GM19328 (cell line): ENCODE measurements at regions not wholly inside any gene's neighbourhood (a gene's known extent, or its start where the extent isn't known, plus 50 kb on each side); places are given as distances from the start of the nearest gene placed in this dataset.

Source experiments
- ATAC-seq: cut with Tn5 transposase; IDR thresholded peaks from one replicate; pipeline ENCODE4 v1.9.1; 2021; ENCODE audit warnings: mild to moderate bottlenecking, moderate library complexity; ENCODE audit not compliant: unreplicated experiment

GRCh38 chr3:193897731-193898180, 238.2 kb upstream of the HES1 start:
- no peak for ATAC-seq

- ATAC-seq: no peak
Measured at GRCh38 chr3:193899001-193899400, 236.9 kb upstream of the HES1 start.

GRCh38 chr3:193901007-193901406, 234.9 kb upstream of the HES1 start:
- ATAC-seq: no peak

DNA sequence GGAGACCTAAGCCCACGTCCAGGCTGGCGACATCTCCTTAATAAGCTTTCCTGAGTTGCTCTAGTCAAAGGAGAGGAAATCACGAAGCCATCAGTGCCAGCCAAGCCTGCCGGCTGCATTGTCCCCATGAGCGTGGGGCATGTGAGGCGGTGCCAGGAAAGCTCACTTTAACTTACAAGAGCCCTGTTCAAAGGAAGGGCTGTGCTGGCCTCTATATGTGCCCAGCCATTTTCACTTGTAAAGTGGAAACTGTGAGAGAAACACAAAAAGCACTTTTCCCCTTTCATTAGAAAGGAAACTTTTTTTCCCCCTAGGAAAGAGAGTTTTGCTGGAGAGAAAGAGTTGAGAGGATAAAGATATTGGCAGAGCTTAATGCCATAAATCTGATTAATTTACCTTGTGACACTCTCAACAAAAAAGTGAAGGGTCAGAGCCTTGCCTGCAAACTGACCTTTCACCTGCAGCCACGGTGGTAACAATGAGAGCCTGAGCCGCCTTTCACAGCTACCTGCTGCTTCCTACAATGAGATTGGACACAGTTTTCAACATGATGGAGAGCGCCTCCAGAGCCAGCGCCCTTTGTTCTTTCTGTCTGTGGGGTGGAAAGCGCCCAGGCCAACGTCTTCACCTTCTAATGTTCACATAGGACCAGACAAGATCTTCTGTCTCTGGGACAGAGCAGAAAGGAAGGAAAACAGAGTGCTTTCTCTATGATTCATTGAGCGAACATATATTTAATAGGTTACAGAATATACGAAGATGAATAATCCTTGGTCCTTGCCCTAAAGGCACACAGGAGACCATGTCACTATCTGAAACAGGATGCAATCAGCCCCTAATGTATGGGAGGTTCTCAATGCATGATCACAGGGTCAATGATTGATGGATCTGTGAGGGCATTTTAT, 233.1 kb upstream of the HES1 start:
- ATAC-seq: no peak

DNA sequence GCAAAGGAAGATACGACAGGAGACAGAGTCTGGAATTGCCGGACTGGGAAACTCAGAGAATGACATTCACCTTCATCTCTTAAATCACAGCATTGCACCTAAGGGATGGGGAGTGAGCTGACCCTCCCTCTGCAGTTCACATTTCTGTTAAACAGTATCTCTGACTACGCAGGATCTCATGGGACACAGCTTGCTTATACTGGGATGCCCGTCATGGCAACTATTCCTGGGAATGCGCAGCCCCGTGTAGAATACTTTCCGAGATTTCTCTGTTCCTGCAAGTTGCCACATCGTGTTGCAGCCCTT, 232.5 kb upstream of the HES1 start:
- no peak for ATAC-seq

GRCh38 chr3:193903966-193904365, 232.0 kb upstream of the HES1 start:
- no peak for ATAC-seq

DNA sequence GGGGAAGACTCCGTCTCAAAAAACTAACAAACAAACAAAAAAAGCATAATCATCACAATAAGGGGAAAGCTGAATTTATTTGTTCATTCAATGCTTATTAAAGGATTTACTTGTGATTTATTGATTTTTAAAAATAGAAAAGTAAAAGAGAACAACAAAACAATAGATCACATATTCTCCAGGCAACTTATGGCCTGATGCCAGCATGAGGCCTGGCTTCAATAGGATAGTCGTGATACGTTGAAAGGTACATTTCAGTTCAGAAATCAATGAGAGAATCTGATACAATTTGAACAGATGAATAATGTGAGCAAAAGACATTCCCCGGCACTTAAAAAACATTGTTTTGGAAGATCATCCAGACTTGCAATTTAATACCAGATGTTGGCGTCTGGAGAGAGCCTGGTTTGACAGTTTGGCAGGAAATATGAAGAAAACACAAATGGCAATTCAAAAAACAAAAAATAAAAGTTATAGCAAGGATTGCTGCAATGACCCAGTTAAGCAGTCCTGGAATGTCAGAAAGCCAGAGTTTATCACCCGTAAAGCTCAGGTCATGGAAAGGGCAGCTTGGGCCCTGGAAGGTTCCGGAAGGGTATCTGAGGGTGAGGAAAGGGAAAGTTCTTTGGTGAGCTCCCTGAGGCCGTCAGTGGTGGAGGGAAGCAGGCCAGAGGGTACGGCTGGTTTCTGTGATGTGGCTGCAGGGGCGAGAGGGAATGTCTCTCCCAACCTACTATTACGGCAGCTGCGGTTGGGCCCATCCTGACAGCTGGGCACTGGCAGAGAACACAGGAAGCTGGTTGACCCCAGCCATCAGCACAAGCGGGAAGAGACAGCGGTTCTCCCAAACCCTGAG, 230.2 kb upstream of the HES1 start:
- no peak for ATAC-seq

DNA sequence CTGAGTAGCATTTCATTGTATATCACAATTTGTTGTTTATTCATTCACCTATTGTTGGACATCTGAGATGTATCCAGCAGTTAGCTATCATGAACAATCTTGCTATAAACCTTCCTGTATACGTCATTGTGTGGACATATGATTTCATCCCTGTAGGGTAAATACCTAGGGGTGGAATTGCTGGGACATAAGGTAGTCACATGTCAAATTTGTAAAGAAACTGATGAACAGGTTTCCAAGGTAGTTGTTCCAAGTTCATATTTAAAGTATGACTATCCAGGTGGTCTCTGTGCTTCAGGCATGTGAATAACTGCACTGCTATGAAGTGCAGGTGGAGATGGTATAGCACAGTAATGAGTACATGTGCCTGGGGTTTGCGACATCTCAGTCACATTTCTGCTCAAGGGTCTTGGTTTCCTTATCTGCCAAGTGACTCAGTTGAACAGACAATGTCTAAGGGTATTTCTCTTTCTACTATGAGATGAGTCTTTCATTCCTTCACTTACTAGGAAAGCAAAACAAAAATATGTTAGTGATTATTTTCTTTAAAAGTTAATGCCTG, 229.0 kb upstream of the HES1 start:
- no peak for ATAC-seq

GRCh38 chr3:193908181-193908744, 227.7 kb upstream of the HES1 start:
- ATAC-seq: no peak

DNA sequence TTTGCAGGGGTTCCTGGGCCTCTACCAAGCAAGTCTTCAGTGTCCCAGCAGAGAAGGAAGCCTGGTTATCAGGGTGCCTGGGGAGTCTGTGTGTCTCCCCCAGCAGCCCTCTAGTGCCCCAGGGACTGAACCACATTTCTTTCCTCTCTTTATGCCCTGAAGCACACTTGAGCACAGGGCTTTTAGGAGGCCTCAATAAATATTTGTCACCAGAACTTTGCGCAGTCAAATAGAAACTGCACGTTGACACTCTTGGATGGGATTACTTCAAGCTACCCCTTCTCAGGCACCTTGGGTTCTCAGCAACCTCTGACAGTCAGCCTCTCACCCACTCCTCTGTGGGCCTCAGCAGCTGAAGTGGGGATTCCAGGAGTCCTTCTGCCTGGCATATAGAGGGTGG, 226.6 kb upstream of the HES1 start:
- no peak for ATAC-seq

DNA sequence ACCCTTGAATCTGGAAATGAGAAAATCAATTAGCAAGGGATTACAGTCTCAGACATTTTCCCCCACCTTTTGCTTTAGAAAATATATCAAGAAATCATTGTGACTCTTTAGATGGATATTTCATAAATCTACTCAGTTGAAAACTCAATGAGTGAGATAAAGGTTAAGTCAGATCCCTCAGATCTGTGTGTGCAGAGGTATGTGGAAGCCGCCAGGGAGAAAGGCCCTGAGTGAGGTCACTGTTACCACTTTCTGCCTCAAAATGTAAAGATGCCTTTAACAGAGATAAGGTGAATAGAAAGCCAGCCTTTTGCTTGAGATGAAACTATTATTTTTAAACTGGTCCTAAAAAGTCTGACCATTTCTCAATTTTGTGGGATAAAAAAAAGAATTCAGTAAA, 225.6 kb upstream of the HES1 start:
- ATAC-seq: no peak

GRCh38 chr3:193910886-193911738, 224.8 kb upstream of the HES1 start:
- ATAC-seq: no peak

- no peak for ATAC-seq
Measured at GRCh38 chr3:193911784-193912340, 224.1 kb upstream of the HES1 start.

DNA sequence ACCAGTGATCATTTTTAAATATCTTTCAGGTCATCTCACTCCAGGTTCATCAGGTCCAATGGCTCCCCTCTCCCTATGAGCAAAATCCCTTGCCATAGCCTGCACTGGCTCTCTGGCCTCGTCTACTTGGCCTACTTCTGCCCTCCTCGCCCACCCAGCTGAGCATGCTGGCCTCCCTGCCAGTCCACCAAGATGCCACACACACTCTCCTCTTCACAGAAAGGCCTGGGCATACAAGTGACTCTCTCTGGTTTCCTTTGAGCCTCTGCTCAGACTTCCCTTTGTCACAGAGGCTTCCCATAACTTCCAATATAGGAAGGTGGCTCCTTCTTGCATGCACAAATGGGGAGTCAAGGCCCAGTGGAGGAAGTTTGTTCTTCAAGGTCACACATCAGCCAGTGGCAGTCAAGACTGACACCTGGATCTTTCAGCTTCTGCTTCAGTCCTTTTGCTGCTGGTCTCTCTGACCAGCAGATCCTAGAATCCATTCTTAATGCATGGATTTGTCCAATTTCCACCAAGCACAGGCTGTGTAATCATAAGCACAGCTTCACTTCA, 223.2 kb upstream of the HES1 start:
- no peak for ATAC-seq

- no peak for ATAC-seq
Measured at GRCh38 chr3:193914602-193915001, 221.3 kb upstream of the HES1 start.

DNA sequence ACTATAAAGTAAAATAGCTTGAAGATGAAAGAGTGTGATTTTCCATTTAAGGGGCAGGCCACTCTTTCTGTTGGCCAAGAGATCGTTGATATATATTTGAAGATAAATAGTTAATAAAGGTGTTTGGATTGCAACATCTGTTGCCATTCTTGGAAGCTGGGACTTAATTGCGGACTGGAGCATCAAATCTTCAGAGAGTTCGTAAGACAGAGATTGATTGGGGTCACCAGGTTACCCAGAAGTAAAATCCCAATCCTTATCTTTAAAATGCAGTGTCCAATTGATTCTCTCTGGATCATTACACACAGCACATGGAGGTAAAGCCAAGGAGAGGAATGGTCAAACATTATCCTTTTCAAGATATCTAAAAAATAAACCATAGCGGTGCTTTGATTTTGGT, 220.8 kb upstream of the HES1 start:
- ATAC-seq: no peak

- no peak for ATAC-seq
Measured at GRCh38 chr3:193915613-193916012, 220.3 kb upstream of the HES1 start.

- ATAC-seq: no peak
Measured at GRCh38 chr3:193917158-193917557, 218.8 kb upstream of the HES1 start.

DNA sequence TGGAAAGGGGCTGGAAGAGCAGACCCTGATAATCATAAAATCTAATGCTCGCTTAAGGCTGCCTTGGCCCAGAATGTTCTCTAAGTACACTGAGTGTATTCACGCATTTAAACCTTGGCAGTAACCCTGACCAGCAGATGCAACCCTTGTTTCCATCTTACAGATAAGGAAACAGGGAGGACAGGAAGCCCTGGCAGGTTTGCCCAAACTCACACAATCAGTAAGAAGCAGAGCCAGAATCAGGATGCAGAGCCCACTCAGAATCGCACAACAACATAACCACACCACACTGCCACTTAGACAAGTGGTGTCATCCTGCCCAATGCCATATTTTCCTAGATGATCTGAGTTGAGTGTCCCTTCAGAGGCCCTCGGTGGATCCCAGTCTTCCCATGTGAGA, 214.5 kb upstream of the HES1 start:
- ATAC-seq: no peak
